ENCODE measurements at regions not wholly inside any gene's neighbourhood (a gene's known extent, or its start where the extent isn't known, plus 50 kb on each side); places are given as distances from the start of the nearest gene placed in this dataset.

DNA sequence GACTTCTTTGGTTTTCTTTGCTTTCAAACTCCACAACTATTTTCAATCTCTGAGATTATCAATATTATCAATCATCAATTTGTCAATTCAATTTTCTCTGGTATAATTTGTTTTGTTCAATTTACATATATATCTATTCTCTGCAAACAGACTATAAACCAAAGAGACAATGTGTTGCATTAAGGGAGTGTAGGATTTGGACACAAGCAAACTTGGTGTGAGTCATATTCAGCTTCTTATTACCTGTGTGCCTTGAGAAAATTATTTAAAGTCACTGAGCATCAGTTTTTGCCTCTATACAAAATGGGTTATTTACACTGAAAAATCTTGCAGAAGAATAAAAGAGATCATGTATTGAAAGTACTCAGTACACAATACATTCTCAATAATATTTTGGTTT is 177.8 kb downstream of the NECTIN3 start:
- H3K9ac ChIP-seq (ENCODE audit: extremely low read depth, insufficient read length, low read length), result no peak overlapping the region
- H2AK5ac ChIP-seq (ENCODE audit: insufficient read length, low read length), result no peak overlapping the region
- no peak overlapping the region for H4K8ac ChIP-seq (replicated peaks; ENCODE audit: insufficient read length, low read depth, low read length)
- H2BK15ac ChIP-seq (ENCODE audit: low read depth, low read length), result no peak overlapping the region
- no peak overlapping the region for H2BK20ac ChIP-seq (ENCODE audit: low read depth, low read length, poor library complexity, severe bottlenecking)
- TF ChIP-seq, protein P1, sequence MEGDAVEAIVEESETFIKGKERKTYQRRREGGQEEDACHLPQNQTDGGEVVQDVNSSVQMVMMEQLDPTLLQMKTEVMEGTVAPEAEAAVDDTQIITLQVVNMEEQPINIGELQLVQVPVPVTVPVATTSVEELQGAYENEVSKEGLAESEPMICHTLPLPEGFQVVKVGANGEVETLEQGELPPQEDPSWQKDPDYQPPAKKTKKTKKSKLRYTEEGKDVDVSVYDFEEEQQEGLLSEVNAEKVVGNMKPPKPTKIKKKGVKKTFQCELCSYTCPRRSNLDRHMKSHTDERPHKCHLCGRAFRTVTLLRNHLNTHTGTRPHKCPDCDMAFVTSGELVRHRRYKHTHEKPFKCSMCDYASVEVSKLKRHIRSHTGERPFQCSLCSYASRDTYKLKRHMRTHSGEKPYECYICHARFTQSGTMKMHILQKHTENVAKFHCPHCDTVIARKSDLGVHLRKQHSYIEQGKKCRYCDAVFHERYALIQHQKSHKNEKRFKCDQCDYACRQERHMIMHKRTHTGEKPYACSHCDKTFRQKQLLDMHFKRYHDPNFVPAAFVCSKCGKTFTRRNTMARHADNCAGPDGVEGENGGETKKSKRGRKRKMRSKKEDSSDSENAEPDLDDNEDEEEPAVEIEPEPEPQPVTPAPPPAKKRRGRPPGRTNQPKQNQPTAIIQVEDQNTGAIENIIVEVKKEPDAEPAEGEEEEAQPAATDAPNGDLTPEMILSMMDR (conservative IDR thresholded peaks at IDR 0.05), result no peak
- no peak overlapping the region for H3K4ac ChIP-seq (ENCODE audit: low read depth, low read length)
- H4K5ac ChIP-seq (ENCODE audit: insufficient read length, low read depth, low read length), result no peak overlapping the region
- no peak overlapping the region for H2AFZ ChIP-seq (ENCODE audit: low read length)
- no peak overlapping the region for H2BK120ac ChIP-seq (ENCODE audit: low read depth, low read length, poor library complexity, severe bottlenecking)
- no peaks in the 10 kb centered on the region for H3K27me3 ChIP-seq (ENCODE audit: insufficient read depth, low read length)
- no peak overlapping the region for H2BK5ac ChIP-seq (ENCODE audit: insufficient read length, low read length)
- H2BK12ac ChIP-seq (ENCODE audit: insufficient read length, low read depth, low read length), result no peak overlapping the region
- no peaks in the 10 kb centered on the region for H3K79me1 ChIP-seq (ENCODE audit: insufficient read depth, low read depth, low read length, poor library complexity, severe bottlenecking)
- H3K4me2 ChIP-seq (ENCODE audit: insufficient read depth, insufficient read length, low read length), result no peak overlapping the region
- no peak overlapping the region for H3T11ph ChIP-seq (ENCODE audit: low read length)
- no peaks in the 10 kb centered on the region for H3K9me3 Mint-ChIP-seq
- no peak overlapping the region for H3K27ac ChIP-seq (ENCODE audit: insufficient read length, low read depth, low read length)
- H3K9me3 ChIP-seq (ENCODE audit: control insufficient read depth, low read depth, low read length), result no peaks in the 10 kb centered on the region
- H3K4me3 Mint-ChIP-seq, result no peak overlapping the region
- no peaks in the 10 kb centered on the region for H3K79me2 ChIP-seq (ENCODE audit: insufficient read depth, low read length)
- no peak overlapping the region for H3K27ac Mint-ChIP-seq
- no peaks in the 10 kb centered on the region for H4K20me1 ChIP-seq (ENCODE audit: control insufficient read depth, insufficient read depth, insufficient read length)
- H3K56ac ChIP-seq (ENCODE audit: insufficient read length, low read depth, low read length), result no peak overlapping the region
- H3K36me3 Mint-ChIP-seq (ENCODE audit: insufficient read depth in 1 of 3, low read depth in 3 of 3), result no peaks in the 10 kb centered on the region; a peak in 1 of 7 replicates
- no peak overlapping the region for H3K23ac ChIP-seq (ENCODE audit: insufficient read length, low read depth, low read length)
- H4K91ac ChIP-seq (ENCODE audit: insufficient read length, low read depth, low read length), result no peak overlapping the region
- no peaks in the 10 kb centered on the region for H3K23me2 ChIP-seq (ENCODE audit: insufficient read length, low read depth, low read length, poor library complexity, severe bottlenecking)
- H3K4me1 Mint-ChIP-seq, result peaks cover 3% of the 10 kb centered on the region in 2 experiments; a peak in 1 of 4 replicates
- peaks cover 2% of the 10 kb centered on the region; the same call in 1 of the 2 replicates for H3K4me1 ChIP-seq (ENCODE audit: insufficient read depth, low read length)
- no peaks in the 10 kb centered on the region; the same call in 1 of the 2 replicates for H3K27me3 Mint-ChIP-seq (ENCODE audit: low read depth)
- H3K18ac ChIP-seq (ENCODE audit: insufficient read length, low read depth, low read length), result no peak overlapping the region
- DNase-seq, result no peak
- H3K14ac ChIP-seq (ENCODE audit: insufficient read depth, low read length), result no peak overlapping the region
